Fibroblast of lung (primary cell): ENCODE measurements at regions not wholly inside any gene's neighbourhood (a gene's known extent, or its start where the extent isn't known, plus 50 kb on each side); places are given as distances from the start of the nearest gene placed in this dataset.

Source experiments
- DNase-seq, 2 donors: peaks; one replicate each; pipeline versions ENCODE4 v3.0.0 to v3.0.0-alpha.2; 2010; ENCODE audit warnings: low read depth in 2 of 2
- H2AFZ ChIP-seq: 2 replicates; pipeline ENCODE4 v1.5.1; 2012; ENCODE audit warnings: low read length, control low read depth, inconsistent platforms
- H3K27ac ChIP-seq: 2 replicates; pipeline ENCODE4 v1.5.1; 2011; ENCODE audit warnings: low read length, control low read depth; ENCODE audit not compliant: insufficient read depth
- H3K27me3 ChIP-seq: 2 replicates; pipeline ENCODE4 v1.5.1; 2011; ENCODE audit warnings: mild to moderate bottlenecking, low read length; ENCODE audit not compliant: control insufficient read depth, insufficient read depth
- H3K36me3 ChIP-seq: 2 replicates; pipeline ENCODE4 v1.5.1; 2011; ENCODE audit warnings: low read length; ENCODE audit not compliant: control insufficient read depth, insufficient read depth
- H3K4me1 ChIP-seq: 2 replicates; pipeline ENCODE4 v1.5.1; 2011; ENCODE audit warnings: low read length; ENCODE audit not compliant: control insufficient read depth, insufficient read depth; ENCODE audit errors: extremely low read depth
- H3K4me2 ChIP-seq: 2 replicates; pipeline ENCODE4 v1.5.1; 2011; ENCODE audit warnings: low read length, control low read depth; ENCODE audit not compliant: insufficient read depth; ENCODE audit errors: extremely low read depth
- H3K4me3 ChIP-seq, 4 experiments: fragments of 200-600 bp in 1 of 4; sonication (generic) in 1 of 4; replicated peaks in 1 of 4; 2 replicates each; pipeline ENCODE4 v1.5.1; 2011 to 2016; ENCODE audit warnings: low read length in 4 of 4, low read depth in 3 of 4, mild to moderate bottlenecking in 3 of 4, control low read depth in 2 of 4, inconsistent platforms in 1 of 4, mixed read lengths in 1 of 4; ENCODE audit not compliant: insufficient read depth in 1 of 4; ENCODE audit errors: control extremely low read depth in 1 of 4
- H3K79me2 ChIP-seq: 2 replicates; pipeline ENCODE4 v1.5.1; 2012; ENCODE audit warnings: mild to moderate bottlenecking, low read length, inconsistent platforms; ENCODE audit not compliant: control insufficient read depth, insufficient read depth
- H3K9ac ChIP-seq: 2 replicates; pipeline ENCODE4 v1.5.1; 2011; ENCODE audit warnings: mild to moderate bottlenecking, low read length, control low read depth; ENCODE audit not compliant: insufficient read depth
- H3K9me3 ChIP-seq: 2 replicates; pipeline ENCODE4 v1.5.1; 2012; ENCODE audit warnings: low read depth, low read length; ENCODE audit not compliant: control insufficient read depth, insufficient read depth
- H4K20me1 ChIP-seq: 2 replicates; pipeline ENCODE4 v1.5.1; 2011; ENCODE audit warnings: low read length; ENCODE audit not compliant: control insufficient read depth, insufficient read depth; ENCODE audit errors: extremely low read depth
- EZH2 ChIP-seq: IDR thresholded peaks from 2 replicates; pipeline ENCODE4 v1.5.1; 2012; ENCODE audit warnings: low read length, control low read depth, mild to moderate bottlenecking; ENCODE audit errors: missing control alignments
- TF ChIP-seq, protein P1 (sequence below), 2 donors: IDR thresholded peaks in 1 of 2; conservative IDR thresholded peaks in 1 of 2; 1 replicate in 1 of 2; 2 replicates in 1 of 2; pipeline ENCODE4 v1.5.1; 2011 to 2012; ENCODE audit warnings: low read length in 2 of 2, control low read depth in 1 of 2, inconsistent platforms in 1 of 2, low read depth in 1 of 2, mild to moderate bottlenecking in 1 of 2

DNA sequence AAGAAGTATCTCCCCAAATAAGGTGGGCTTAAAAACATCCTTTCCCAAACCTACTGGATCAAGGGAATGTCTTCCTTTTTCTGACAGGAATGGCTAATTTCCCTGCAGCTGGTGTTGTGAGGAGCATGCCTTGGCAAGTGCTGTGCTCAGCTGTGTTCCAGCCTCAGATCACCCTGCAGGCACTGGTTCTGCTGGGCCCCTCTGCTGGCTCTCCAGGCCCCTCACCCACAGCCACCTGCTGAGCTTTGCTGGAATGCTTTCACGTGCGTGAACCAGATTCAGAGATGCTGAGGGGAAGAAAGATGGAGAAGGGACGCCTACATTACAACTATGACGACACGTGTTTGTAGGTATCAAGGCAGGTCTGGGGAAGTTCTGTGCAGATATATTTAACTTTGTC lies 71.3 kb upstream of the FOXC1 start:
- no peak for TF ChIP-seq EZH2
- TF ChIP-seq, protein P1, sequence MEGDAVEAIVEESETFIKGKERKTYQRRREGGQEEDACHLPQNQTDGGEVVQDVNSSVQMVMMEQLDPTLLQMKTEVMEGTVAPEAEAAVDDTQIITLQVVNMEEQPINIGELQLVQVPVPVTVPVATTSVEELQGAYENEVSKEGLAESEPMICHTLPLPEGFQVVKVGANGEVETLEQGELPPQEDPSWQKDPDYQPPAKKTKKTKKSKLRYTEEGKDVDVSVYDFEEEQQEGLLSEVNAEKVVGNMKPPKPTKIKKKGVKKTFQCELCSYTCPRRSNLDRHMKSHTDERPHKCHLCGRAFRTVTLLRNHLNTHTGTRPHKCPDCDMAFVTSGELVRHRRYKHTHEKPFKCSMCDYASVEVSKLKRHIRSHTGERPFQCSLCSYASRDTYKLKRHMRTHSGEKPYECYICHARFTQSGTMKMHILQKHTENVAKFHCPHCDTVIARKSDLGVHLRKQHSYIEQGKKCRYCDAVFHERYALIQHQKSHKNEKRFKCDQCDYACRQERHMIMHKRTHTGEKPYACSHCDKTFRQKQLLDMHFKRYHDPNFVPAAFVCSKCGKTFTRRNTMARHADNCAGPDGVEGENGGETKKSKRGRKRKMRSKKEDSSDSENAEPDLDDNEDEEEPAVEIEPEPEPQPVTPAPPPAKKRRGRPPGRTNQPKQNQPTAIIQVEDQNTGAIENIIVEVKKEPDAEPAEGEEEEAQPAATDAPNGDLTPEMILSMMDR (conservative IDR thresholded peaks at IDR 0.05 in 1 of 2, IDR thresholded peaks at IDR 0.05 in 1 of 2; ENCODE audit: low read depth in 1 of 2, low read length in 2 of 2) = no peak
- no peak overlapping the region for H3K9ac ChIP-seq
- H3K4me1 ChIP-seq = no peaks in the 10 kb centered on the region
- no peaks in the 10 kb centered on the region for H3K36me3 ChIP-seq
- no peak overlapping the region for H2AFZ ChIP-seq
- H3K4me3 ChIP-seq = no peak overlapping the region
- no peaks in the 10 kb centered on the region for H4K20me1 ChIP-seq
- H3K79me2 ChIP-seq = no peaks in the 10 kb centered on the region
- no peaks in the 10 kb centered on the region for H3K9me3 ChIP-seq
- H3K4me2 ChIP-seq = no peak overlapping the region
- no peak for DNase-seq
- H3K27ac ChIP-seq = no peak overlapping the region
- no peaks in the 10 kb centered on the region for H3K27me3 ChIP-seq

DNA sequence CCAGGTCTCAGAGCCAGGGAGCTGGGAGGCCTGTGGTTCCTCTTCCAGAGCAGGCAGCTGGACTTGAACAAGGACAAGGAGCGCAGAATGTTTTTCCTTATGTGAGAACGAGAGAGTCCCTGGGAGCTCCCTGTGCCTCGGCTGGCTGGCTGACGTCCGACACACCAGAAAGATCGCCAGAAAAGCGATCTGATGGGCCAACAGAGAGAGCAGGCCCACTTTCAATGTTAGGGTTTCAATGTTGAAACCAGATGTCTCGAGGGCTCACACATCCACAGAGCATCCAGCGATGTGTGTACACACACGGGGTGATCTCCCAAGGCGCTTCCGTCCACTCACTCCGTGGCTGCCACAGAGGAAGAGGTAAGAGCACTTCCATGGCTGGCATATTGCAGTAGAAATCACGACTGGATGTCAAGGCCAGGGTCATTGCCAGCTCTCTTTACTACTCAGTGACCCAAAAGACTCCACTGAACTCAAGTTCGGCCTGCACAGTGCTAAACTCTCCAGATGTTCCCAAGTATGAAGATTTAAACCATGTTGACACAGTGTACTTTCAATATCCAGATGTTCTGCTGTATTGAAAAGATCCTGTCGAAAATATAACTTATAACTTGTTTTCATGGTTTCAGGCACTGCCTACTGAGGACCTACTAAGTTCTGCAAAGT lies 70.8 kb upstream of the FOXC1 start:
- no peak overlapping the region for H3K9ac ChIP-seq

DNA sequence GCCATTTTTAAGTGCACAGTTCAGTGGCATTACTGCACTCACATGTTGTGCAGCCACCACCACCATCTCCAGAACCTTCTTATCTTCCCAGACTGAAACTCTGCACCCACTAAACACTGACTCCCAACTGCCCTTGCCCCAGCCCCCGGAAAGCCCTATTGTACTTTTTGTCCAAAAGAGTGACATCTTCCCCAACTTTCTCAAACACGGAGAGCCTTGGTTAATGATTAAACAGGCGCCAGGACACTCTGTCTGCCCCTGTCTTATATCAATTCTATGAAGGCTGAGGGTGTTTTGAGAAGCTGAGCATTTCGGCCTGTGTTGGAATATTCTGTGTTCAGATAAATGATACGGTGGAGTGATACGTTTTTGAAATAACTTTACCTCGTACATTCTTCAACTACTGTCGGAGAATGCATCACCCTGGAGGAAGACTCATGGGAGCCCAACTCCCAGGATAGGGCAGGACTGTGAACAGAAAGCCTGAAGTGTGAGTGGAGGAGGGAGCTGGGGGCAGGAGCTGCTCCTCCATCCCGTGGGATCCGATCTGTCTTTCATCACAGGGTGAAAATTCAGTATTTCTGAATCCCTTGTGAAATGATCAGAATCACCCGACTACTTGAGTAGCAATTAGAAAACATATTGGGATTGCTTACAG lies 68.7 kb upstream of the FOXC1 start:
- no peaks in the 10 kb centered on the region for H3K79me2 ChIP-seq
- no peaks in the 10 kb centered on the region for H3K9me3 ChIP-seq
- no peak overlapping the region for H3K9ac ChIP-seq
- H3K4me2 ChIP-seq = no peak overlapping the region
- no peaks in the 10 kb centered on the region for H3K36me3 ChIP-seq
- TF ChIP-seq, protein P1 (conservative IDR thresholded peaks at IDR 0.05 in 1 of 2, IDR thresholded peaks at IDR 0.05 in 1 of 2; ENCODE audit: low read depth in 1 of 2, low read length in 2 of 2) = no peak
- no peak for TF ChIP-seq EZH2
- no peak for DNase-seq
- H4K20me1 ChIP-seq = no peaks in the 10 kb centered on the region
- H3K4me1 ChIP-seq = no peaks in the 10 kb centered on the region
- no peak overlapping the region for H3K4me3 ChIP-seq
- H2AFZ ChIP-seq = no peak overlapping the region
- no peak overlapping the region for H3K27ac ChIP-seq
- no peaks in the 10 kb centered on the region for H3K27me3 ChIP-seq

More for the DNA sequence above, 70.8 kb upstream of the FOXC1 start:
- no peak for DNase-seq
- Histone ChIP-seq H3K9me3 (no peaks in the 10 kb centered on the region), H3K4me3 (no peak overlapping the region), H3K27me3 (no peaks in the 10 kb centered on the region), H2AFZ (peak overlapping the region; percentile 16), H3K79me2 (no peaks in the 10 kb centered on the region), H3K4me2 (no peak overlapping the region), H4K20me1 (no peaks in the 10 kb centered on the region), H3K27ac (no peak overlapping the region), H3K36me3 (no peaks in the 10 kb centered on the region), H3K4me1 (no peaks in the 10 kb centered on the region)
- TF ChIP-seq, protein P1 (conservative IDR thresholded peaks at IDR 0.05 in 1 of 2, IDR thresholded peaks at IDR 0.05 in 1 of 2; ENCODE audit: low read depth in 1 of 2, low read length in 2 of 2) = no peak
- TF ChIP-seq EZH2 = no peak
